Stimulated activated CD8-positive, alpha-beta memory T cell treated with anti-CD3 and anti-CD28 coated beads, Interleukin-7, amount 100 ng/mL, for 1 hour (primary cell): ENCODE measurements at regions not wholly inside any gene's neighbourhood (a gene's known extent, or its start where the extent isn't known, plus 50 kb on each side); places are given as distances from the start of the nearest gene placed in this dataset.

Source experiments
- DNase-seq, 2 donors: peaks; one replicate each; pipeline ENCODE4 v3.0.0-alpha.2; 2020; ENCODE audit warnings: low read depth in 2 of 2

DNA sequence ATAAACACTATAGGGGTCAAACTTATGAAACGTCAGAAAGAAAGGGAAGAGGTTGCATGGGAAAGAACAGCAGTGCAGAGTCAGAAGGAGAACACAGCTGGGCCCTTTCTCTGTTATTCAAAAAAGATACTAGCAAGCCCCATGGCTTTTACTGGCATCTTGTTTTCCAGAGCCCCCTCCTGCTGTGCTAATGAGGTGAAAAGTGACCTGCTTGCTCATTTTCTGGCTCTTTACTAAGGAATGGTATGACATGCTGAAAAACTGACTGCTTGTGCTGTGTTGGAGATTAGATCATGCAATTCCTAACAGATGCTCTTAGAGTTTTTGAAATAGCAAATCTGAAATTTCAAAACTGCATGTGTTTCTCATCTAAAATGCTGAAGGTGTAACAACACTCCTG lies 541.6 kb upstream of the ALCAM start:
- no peak for DNase-seq

- DNase-seq, result no peak
These were observed 535.6 kb upstream of the ALCAM start for GRCh38 chr3:104831071-104831470.

DNA sequence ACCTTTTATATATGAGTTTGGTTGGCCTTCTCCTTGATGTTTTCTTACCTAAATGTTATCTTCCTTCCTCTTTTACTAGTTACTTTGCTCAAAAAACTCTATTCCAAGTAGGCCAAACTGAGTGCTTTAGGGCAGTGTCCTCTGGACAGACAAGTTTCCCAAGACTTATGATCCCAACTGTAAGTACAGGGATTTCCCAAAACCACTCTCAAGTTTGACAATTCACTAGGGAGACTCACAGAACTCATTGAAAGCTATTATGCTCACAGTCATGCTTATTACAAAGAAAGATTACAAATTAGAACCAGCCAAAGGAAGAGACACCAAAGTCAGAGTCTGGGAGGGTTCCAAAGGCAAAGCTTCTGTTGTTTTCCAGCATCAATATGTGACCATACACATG lies 534.2 kb upstream of the ALCAM start:
- no peak for DNase-seq

- DNase-seq, result no peak
These were observed 531.3 kb upstream of the ALCAM start for GRCh38 chr3:104835376-104835775.

DNA sequence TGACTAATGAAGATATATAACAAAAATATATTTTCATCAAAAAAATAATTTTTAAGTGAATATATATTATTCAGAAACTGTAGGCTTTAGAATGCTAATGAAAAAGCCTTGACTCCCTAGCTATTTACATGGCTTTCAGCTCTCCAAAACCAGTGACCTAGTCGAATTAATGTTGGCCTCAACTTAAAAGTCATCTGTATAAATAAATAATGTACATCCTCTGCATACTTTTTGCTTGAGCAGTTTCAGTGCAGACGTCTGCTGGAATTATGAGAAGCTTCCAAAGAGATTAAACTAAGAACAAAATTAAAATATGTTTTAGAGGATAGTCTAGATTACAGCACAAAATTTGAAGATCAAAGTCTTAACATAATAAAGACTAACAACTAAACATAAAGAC lies 520.4 kb upstream of the ALCAM start:
- no peak for DNase-seq

GRCh38 chr3:104849070-104849469 lies 517.6 kb upstream of the ALCAM start:
- no peak for DNase-seq

GRCh38 chr3:104854468-104854867 lies 512.2 kb upstream of the ALCAM start:
- DNase-seq, result no peak

GRCh38 chr3:104855702-104856101 lies 511.0 kb upstream of the ALCAM start:
- no peak for DNase-seq

GRCh38 chr3:104856741-104857140 lies 510.0 kb upstream of the ALCAM start:
- no peak for DNase-seq

GRCh38 chr3:104868291-104868690 lies 498.4 kb upstream of the ALCAM start:
- no peak for DNase-seq

DNA sequence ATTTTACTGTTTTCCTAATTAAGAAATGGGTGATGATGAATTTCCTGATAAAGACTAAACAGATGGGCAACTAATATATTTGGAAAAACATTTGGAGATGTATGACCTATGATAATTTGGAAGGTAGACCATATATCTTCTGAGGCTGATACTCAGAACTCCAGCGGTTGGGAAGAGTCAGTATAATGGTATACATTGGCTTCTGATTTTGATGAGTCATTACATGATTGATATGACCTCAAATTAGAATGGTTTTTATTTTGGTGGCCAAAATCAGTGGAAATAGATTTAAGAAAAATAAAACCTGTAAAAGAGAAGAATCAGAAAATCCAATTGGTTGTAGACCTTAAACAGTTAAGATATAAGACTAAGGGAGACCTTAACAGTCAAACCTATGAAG lies 496.4 kb upstream of the ALCAM start:
- no peak for DNase-seq

DNA sequence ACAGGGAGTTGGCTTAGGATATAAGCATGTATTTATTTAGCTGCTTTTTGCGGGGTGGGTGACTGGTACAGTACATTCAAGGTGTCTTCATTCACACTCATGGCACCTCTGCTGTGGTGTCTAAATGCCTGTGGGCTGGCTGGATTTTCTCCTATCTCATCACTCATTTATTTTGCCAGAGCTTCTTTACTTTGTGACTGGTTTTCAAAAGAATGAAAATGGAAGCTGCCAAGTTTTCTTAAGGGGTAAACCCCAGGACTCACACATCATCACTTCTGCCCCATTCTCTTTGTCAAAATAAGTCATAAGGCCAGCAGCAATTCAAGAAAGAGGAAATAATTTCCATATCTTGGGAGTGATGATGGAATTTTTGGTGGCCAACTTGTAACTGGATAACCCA lies 493.4 kb upstream of the ALCAM start:
- DNase-seq, result no peak

- DNase-seq, result no peak
These were observed 488.3 kb upstream of the ALCAM start for GRCh38 chr3:104878395-104878794.

DNA sequence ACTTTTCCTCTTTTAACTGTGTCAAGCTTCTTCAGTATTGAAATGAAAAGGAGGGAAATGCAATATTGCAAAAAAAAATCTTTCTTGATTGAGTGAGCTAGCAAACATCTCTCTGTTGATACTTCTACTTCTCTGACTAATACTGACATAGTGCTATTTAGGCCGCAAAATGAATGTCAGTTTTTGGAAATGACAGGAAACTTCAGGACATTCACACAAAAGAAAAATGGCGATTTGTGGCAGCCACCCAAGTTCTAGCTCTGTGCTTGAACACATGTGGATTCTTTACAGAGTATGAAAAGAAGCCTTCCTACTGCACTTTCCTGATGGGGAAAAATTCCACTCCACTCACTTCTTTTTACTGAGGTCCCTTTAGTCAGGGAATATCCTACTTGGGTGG lies 486.8 kb upstream of the ALCAM start:
- DNase-seq, result no peak

GRCh38 chr3:104885214-104885814 lies 481.4 kb upstream of the ALCAM start:
- no peak for DNase-seq

DNA sequence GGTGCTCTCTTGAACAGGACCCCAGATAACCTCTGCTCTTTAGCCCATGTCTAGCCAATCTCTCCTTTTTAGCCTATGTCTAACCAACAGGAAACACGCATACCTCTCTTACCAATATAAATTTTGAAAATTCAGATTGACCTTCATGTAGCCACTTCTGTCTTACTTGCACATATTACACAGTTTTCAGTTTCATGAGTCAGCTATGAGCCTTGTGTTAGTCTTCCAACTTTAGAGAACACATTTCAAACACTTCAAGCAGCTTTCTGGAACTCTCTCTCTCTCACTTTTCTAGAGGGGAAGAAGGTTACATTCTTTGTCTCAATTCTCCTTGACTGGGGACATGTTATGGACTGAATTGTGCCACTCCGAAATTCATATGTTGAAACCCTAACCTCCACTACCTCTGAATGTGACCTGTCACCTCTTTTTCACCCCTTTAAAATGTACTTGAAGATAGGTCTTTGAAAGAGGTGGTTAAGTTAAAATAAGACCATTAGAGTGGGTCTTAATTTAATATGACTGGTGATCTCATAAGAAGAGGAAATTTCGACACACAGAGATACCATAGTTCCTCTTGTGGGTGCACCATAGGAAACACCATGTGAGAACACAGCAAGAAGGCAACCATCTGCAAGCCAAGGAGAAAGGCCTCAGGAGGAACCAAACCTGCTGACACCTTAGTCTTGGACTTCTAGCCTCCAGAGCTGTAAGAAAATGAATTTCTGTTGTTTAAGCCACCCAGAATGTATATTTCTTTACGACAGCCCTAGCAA lies 480.3 kb upstream of the ALCAM start:
- no peak for DNase-seq

DNA sequence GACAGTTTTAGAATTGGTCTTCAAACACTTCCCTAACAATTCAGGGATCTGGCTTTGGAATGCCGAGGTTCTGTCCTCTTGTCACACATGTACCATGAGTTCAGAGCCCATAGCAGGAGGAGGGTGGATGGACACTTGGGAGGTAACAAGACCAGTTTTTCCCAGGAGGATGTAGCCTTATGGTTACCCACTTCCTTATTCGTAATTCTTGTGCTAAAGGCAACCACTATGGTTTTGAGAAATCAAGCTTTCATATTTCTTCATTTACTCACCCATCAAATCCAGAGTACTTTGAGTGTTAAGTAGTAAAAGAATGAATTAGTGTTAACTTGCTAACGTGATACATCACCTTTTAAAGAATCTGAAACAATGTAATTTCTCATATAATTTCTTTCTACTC lies 479.6 kb upstream of the ALCAM start:
- DNase-seq, result no peak

DNA sequence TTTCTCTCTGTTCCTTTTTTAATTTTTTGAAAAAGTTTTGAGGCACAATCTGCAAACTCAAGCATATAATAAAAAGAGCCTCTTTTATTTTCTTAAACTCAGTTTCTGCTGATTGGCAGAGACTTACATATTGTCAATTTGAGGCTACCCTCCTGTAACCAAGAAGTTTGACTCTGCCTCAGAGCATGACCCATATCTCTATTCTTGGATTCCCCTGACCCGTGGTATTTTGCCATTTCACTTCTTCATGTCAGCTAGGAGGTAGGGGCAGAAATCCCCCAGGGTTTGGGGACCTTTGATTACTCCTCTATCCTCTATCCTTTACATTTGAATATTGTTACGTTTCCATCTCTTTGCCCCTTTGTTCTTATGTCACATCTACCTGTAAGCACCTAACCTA lies 479.1 kb upstream of the ALCAM start:
- DNase-seq, result no peak

DNA sequence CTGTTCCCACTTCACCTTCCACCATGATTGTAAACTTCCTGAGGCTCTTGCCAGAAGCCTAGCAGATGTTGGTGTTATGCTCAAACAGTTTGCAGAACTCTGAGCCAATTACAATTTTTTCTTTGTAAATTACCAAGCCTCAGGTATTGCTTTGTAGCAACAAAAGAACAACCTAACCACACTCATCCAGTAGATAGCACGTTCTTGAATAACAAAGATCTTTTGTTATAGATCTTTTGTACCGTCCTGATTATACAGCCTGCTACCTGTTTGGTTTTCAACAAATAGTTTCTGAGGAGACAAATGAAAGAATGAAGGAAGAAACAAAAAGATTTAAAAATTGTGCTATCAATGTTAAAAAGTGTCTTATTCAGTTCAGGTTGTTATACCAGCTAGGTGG lies 474.7 kb upstream of the ALCAM start:
- no peak for DNase-seq

GRCh38 chr3:104896624-104897023 lies 470.1 kb upstream of the ALCAM start:
- no peak for DNase-seq

DNA sequence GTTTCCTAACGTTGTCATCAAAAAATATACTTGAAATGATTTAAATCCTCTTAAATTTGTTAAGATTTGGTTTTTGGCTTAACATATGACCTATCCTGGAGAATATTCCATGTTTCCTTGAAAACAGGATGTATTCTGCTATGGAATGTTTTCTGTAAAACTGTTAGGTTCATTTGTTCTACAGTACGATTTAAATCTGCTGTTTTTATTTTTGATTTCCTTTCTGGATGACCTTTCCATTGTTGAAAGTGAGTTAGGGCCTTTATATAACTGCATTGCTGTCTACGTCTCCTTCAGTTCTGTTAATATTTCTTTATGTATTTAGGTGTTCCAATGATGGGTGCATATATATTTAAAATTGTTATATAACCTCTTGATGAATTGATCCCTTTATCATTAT lies 465.3 kb upstream of the ALCAM start:
- DNase-seq, result no peak

DNA sequence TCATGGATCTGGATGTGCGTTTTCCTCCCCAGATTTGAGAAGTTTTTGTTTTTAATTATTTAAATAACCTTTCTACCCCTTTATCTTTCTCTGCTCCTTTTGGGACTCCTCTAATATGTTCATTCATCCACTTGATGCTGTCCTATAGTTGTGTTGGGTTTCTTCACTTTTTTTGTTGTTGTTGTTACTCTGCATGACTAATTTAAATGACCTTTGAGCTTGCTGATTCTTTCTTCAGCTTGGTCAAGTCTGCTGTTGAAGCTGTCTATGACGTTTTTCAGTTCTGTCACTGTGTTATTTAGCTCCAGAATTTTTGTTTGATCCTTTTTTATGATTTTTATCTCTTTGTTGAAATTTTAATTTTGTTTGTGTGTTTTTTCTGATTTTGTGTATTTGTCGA lies 463.6 kb upstream of the ALCAM start:
- DNase-seq, result no peak

DNA sequence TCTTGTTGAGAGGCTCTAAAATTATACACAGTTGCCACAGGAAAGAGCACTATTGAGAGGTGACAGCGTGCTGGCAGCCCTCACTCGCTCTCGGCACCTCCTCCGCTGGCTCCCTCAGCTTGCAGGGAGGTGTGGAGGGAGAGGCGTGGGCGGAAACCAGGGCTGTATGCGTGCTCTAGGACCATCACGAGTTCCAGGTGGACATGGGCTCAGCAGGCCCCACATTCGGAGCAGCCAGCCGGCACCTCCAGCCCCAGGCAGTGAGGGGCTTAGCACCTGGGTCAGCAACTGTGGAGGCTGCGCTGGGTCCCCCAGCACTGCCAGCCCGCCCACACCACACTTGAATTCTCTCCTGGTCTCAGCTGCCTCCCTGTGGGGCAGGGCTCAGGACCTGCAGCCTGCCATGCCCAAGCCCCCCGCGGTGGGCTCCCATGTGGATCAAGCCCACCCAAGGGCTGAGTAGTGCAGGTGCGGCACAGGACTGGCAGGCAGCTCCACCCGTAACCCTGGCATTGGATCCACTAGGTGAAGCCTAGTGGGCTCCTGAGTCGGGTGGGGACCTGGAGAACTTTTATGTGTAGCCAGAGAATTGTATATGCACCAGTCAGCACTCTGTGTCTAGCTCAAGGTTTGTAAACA lies 460.6 kb upstream of the ALCAM start:
- no peak for DNase-seq
